ENCODE measurements at regions not wholly inside any gene's neighbourhood (a gene's known extent, or its start where the extent isn't known, plus 50 kb on each side); places are given as distances from the start of the nearest gene placed in this dataset.

- no peak for DNase-seq (ENCODE audit: low read depth, low spot score)
- H3K4me3 ChIP-seq = no peak overlapping the region
- no peak overlapping the region for H3K4me2 ChIP-seq (ENCODE audit: control insufficient read depth, insufficient read depth)
- ChIA-PET POLR2A (no interaction called here), CTCF (no interaction called here), RAD21 (ENCODE audit: unreplicated experiment) (no interaction called here), SMC1A (ENCODE audit: uncharacterized antibody, unreplicated experiment) (no interaction called here)
- in situ Hi-C loops (cut with MboI) = loop anchor here (25.0 kb wide), 3 partner anchors 94 to 294 kb away; no protein-coding TSS in a partner anchor
- no peak for ATAC-seq
- H3K79me2 ChIP-seq (ENCODE audit: control insufficient read depth, insufficient read depth, low read length) = no peaks in the 10 kb centered on the region
- H3K27ac ChIP-seq (ENCODE audit: control insufficient read depth, insufficient read depth) = no peak overlapping the region
- H3K4me1 ChIP-seq (ENCODE audit: control insufficient read depth, insufficient read depth, low read length) = no peaks in the 10 kb centered on the region
- 49% methylated on average over 34 of the region's 34 CpGs for WGBS (ENCODE audit: insufficient coverage, insufficient replicate concordance, low lambda C conversion rate, missing lambda C conversion rate)
- no TSS peak for BruUV-seq (replicated peaks)
- no peaks in the 10 kb centered on the region for H3K36me3 ChIP-seq (ENCODE audit: control insufficient read depth in 2 of 2, insufficient read depth in 2 of 2, low read length in 1 of 2)
- H3K27me3 ChIP-seq (replicated peaks in 1 of 2; ENCODE audit: control insufficient read depth in 2 of 2, insufficient read depth in 2 of 2, low read length in 1 of 2) = no peaks in the 10 kb centered on the region
- no peak overlapping the region for H2AFZ ChIP-seq (ENCODE audit: control insufficient read depth, low read depth, low read length)
- no peaks in the 10 kb centered on the region; the same call in 2 of the 3 replicates for H3K9me3 ChIP-seq (replicated peaks; ENCODE audit: control insufficient read depth, insufficient read depth, low read length)
- FAIRE-seq = no peak
- no peak overlapping the region for H3K9ac ChIP-seq (ENCODE audit: control insufficient read depth, insufficient read depth, low read length)
- H4K20me1 ChIP-seq (ENCODE audit: control insufficient read depth, insufficient read depth) = no peaks in the 10 kb centered on the region
- intact Hi-C loops (cut with micrococcal nuclease; ENCODE audit: unreplicated experiment) = no loop called here
- TF ChIP-seq E4F1 (IDR thresholded peaks at IDR 0.05; ENCODE audit: borderline replicate concordance, partially characterized antibody) (no peak), HDAC6 (IDR thresholded peaks at IDR 0.05; ENCODE audit: unreplicated experiment) (no peak), JUND (IDR thresholded peaks at IDR 0.05; ENCODE audit: low read depth, low read length) (no peak), ZNF217 (IDR thresholded peaks at IDR 0.05) (no peak), BCLAF1 (IDR thresholded peaks at IDR 0.05) (no peak), IRF3 (IDR thresholded peaks at IDR 0.05) (no peak), E2F8 (IDR thresholded peaks at IDR 0.05; ENCODE audit: low read depth, partially characterized antibody) (no peak), SIN3A (IDR thresholded peaks at IDR 0.05; ENCODE audit: low read depth, low read length) (no peak), IRF5 (IDR thresholded peaks at IDR 0.05; ENCODE audit: borderline replicate concordance) (no peak), FOXM1 (IDR thresholded peaks at IDR 0.05; ENCODE audit: low read depth, low read length) (no peak), SREBF1 (IDR thresholded peaks at IDR 0.05; ENCODE audit: low read length) (no peak), CREB1 (IDR thresholded peaks at IDR 0.05; ENCODE audit: low read depth) (no peak)
Measured at GRCh38 chr12:34292736-34293625, 270.7 kb downstream of the ALG10 start.
